Amygdala (tissue), 56 donors: ENCODE measurements at regions not wholly inside any gene's neighbourhood (a gene's known extent, or its start where the extent isn't known, plus 50 kb on each side); places are given as distances from the start of the nearest gene placed in this dataset.
"Not testable (repeated sequence)": the region's sequence is repeated elsewhere in the genome, so short reads cannot be mapped to it uniquely, and the experiment has no call there.

Source experiments
- DNase-seq, 56 donors: peaks; one replicate each; lab custom pipeline; 2025; lab: John Stamatoyannopoulos, UW

- DNase-seq, result not testable (repeated sequence)
Observed at GRCh38 chr6:105860927-105861326, 225.2 kb upstream of the PRDM1 start.

- DNase-seq, result no peak
Observed at GRCh38 chr6:105859457-105859856, 226.7 kb upstream of the PRDM1 start.

- not testable (repeated sequence) for DNase-seq
Observed at GRCh38 chr6:105858639-105859038, 227.5 kb upstream of the PRDM1 start.

GRCh38 chr6:105855433-105855832 is 230.7 kb upstream of the PRDM1 start:
- DNase-seq, result no peak

GRCh38 chr6:105853979-105854378 is 232.2 kb upstream of the PRDM1 start:
- DNase-seq, result not testable (repeated sequence)

GRCh38 chr6:105851606-105852005 is 234.5 kb upstream of the PRDM1 start:
- DNase-seq, result no peak

GRCh38 chr6:105851113-105851580 is 235.0 kb upstream of the PRDM1 start:
- DNase-seq, result no peak

GRCh38 chr6:105850261-105851112 is 235.6 kb upstream of the PRDM1 start:
- DNase-seq, result no peak

GRCh38 chr6:105849746-105850145 is 236.4 kb upstream of the PRDM1 start:
- DNase-seq, result no peak

GRCh38 chr6:105847433-105847832 is 238.7 kb upstream of the PRDM1 start:
- no peak for DNase-seq

- peak in 36 of 56 donors; percentile 4 to 72 (median 24) for DNase-seq
Observed at GRCh38 chr6:105844275-105844883, 241.8 kb upstream of the PRDM1 start.

GRCh38 chr6:105839266-105839665 is 246.9 kb upstream of the PRDM1 start:
- DNase-seq, result no peak

- no peak for DNase-seq
Observed at GRCh38 chr6:105838171-105838570, 248.0 kb upstream of the PRDM1 start.

GRCh38 chr6:105836889-105837288 is 249.2 kb upstream of the PRDM1 start:
- no peak for DNase-seq

- no peak for DNase-seq
Observed at GRCh38 chr6:105836379-105836778, 249.8 kb upstream of the PRDM1 start.

- DNase-seq, result no peak
Observed at GRCh38 chr6:105835373-105835772, 250.8 kb upstream of the PRDM1 start.

GRCh38 chr6:105833959-105834947 is 251.9 kb upstream of the PRDM1 start:
- no peak for DNase-seq

- DNase-seq, result no peak
Observed at GRCh38 chr6:105832313-105832761, 253.8 kb upstream of the PRDM1 start.

- DNase-seq, result no peak
Observed at GRCh38 chr6:105831311-105832097, 254.6 kb upstream of the PRDM1 start.

GRCh38 chr6:105825210-105825609 is 260.9 kb upstream of the PRDM1 start:
- DNase-seq, result no peak
